Liver (tissue), 7 donors: ENCODE measurements at regions not wholly inside any gene's neighbourhood (a gene's known extent, or its start where the extent isn't known, plus 50 kb on each side); places are given as distances from the start of the nearest gene placed in this dataset.
"Not testable (repeated sequence)": the region's sequence is repeated elsewhere in the genome, so short reads cannot be mapped to it uniquely, and the experiment has no call there.

Source experiments
- DNase-seq: peaks from one replicate; pipeline ENCODE4 v3.0.0-alpha.2; 2017; ENCODE audit warnings: low spot score
- H3K27ac ChIP-seq, 2 donors: one replicate each; pipeline ENCODE4 v1.7.0; 2013; ENCODE audit warnings: inconsistent platforms in 2 of 2, low read length in 2 of 2, control low read depth in 1 of 2, low read depth in 1 of 2, mild to moderate bottlenecking in 1 of 2
- H3K27me3 ChIP-seq, 4 donors: one replicate each; pipeline versions ENCODE4 v1.6.1 to v1.7.0; 2013; ENCODE audit warnings: low read length in 3 of 4, inconsistent platforms in 1 of 4, mild to moderate bottlenecking in 1 of 4, moderate library complexity in 1 of 4; ENCODE audit not compliant: control insufficient read depth in 4 of 4, insufficient read depth in 4 of 4
- H3K36me3 ChIP-seq, 4 donors: one replicate each; pipeline versions ENCODE4 v1.6.1 to v1.7.0; 2013; ENCODE audit warnings: low read length in 3 of 4, mild to moderate bottlenecking in 3 of 4, low read depth in 1 of 4, moderate library complexity in 1 of 4; ENCODE audit not compliant: control insufficient read depth in 4 of 4, insufficient read depth in 3 of 4
- H3K4me1 ChIP-seq, 4 donors: one replicate each; pipeline versions ENCODE4 v1.6.1 to v1.7.0; 2013; ENCODE audit warnings: low read length in 3 of 4, mild to moderate bottlenecking in 3 of 4, moderate library complexity in 1 of 4; ENCODE audit not compliant: control insufficient read depth in 4 of 4, insufficient read depth in 4 of 4
- H3K4me3 ChIP-seq, 3 donors: one replicate each; pipeline versions ENCODE4 v1.6.1 to v1.7.0; 2013; ENCODE audit warnings: low read length in 3 of 3, control low read depth in 1 of 3, low read depth in 1 of 3, mild to moderate bottlenecking in 1 of 3
- H3K9ac ChIP-seq, 2 donors: one replicate each; pipeline ENCODE4 v1.7.0; 2013; ENCODE audit warnings: low read length in 2 of 2, mild to moderate bottlenecking in 2 of 2, moderate library complexity in 2 of 2, control low read depth in 1 of 2, low read depth in 1 of 2
- H3K9me3 ChIP-seq, 4 donors: one replicate each; pipeline versions ENCODE4 v1.6.1 to v1.7.0; 2013; ENCODE audit warnings: low read length in 3 of 4; ENCODE audit not compliant: control insufficient read depth in 4 of 4
- ATF3 ChIP-seq: IDR thresholded peaks from 2 replicates; pipeline ENCODE4 v1.6.1; 2016; ENCODE audit warnings: antibody characterized with exemption
- EGR1 ChIP-seq, 2 donors: IDR thresholded peaks; 2 replicates each; pipeline ENCODE4 v1.6.1; 2016 to 2018; ENCODE audit warnings: antibody characterized with exemption in 2 of 2, low read depth in 2 of 2
- FOXA1 ChIP-seq: IDR thresholded peaks from 2 replicates; pipeline ENCODE4 v1.6.1; 2016; ENCODE audit warnings: antibody characterized with exemption
- FOXA2 ChIP-seq: IDR thresholded peaks from 2 replicates; pipeline ENCODE4 v1.6.1; 2016; ENCODE audit warnings: antibody characterized with exemption
- GABPA ChIP-seq, 2 donors: IDR thresholded peaks in 1 of 2; conservative IDR thresholded peaks in 1 of 2; 2 replicates each; pipeline ENCODE4 v1.6.1; 2016; ENCODE audit warnings: antibody characterized with exemption in 2 of 2, mild to moderate bottlenecking in 1 of 2, moderate library complexity in 1 of 2
- HNF4A ChIP-seq, 2 donors: conservative IDR thresholded peaks; 2 replicates each; pipeline ENCODE4 v1.6.1; 2016; ENCODE audit warnings: antibody characterized with exemption in 2 of 2, mild to moderate bottlenecking in 2 of 2
- HNF4G ChIP-seq: IDR thresholded peaks from 2 replicates; pipeline ENCODE4 v1.6.1; 2016; ENCODE audit warnings: antibody characterized with exemption
- JUND ChIP-seq, 2 donors: IDR thresholded peaks; 2 replicates each; pipeline ENCODE4 v1.6.1; 2016; ENCODE audit warnings: antibody characterized with exemption in 2 of 2
- NR2F2 ChIP-seq: IDR thresholded peaks from 2 replicates; pipeline ENCODE4 v1.6.1; 2016; ENCODE audit warnings: antibody characterized with exemption
- RAD21 ChIP-seq, 2 donors: IDR thresholded peaks; 2 replicates each; pipeline ENCODE4 v1.6.1; 2016; ENCODE audit warnings: antibody characterized with exemption in 2 of 2, mild to moderate bottlenecking in 2 of 2
- RXRA ChIP-seq, 2 donors: IDR thresholded peaks; 2 replicates each; pipeline ENCODE4 v1.6.1; 2017 to 2018; ENCODE audit warnings: antibody characterized with exemption in 2 of 2, mild to moderate bottlenecking in 1 of 2
- SP1 ChIP-seq: IDR thresholded peaks from 2 replicates; pipeline ENCODE4 v1.6.1; 2018; ENCODE audit warnings: antibody characterized with exemption, mild to moderate bottlenecking
- WGBS: extraction: QIAGEN DNeasy Blood & Tissue Kit; methylation state at CpG from one replicate; pipeline ENCODE4 v1.1.7; 2013; 5-methylcytosine and 5-hydroxymethylcytosine counted together
- TF ChIP-seq, protein P1 (sequence below): IDR thresholded peaks from 2 replicates; pipeline ENCODE4 v1.6.1; 2016; ENCODE audit warnings: antibody characterized with exemption
- TF ChIP-seq, protein P2 (sequence below): IDR thresholded peaks from 2 replicates; pipeline ENCODE4 v1.6.1; 2016; ENCODE audit warnings: antibody characterized with exemption
- donor health status: healthy.
- donor health status: healthy.
- donor health status: healthy.
- donor health status: healthy.

DNA sequence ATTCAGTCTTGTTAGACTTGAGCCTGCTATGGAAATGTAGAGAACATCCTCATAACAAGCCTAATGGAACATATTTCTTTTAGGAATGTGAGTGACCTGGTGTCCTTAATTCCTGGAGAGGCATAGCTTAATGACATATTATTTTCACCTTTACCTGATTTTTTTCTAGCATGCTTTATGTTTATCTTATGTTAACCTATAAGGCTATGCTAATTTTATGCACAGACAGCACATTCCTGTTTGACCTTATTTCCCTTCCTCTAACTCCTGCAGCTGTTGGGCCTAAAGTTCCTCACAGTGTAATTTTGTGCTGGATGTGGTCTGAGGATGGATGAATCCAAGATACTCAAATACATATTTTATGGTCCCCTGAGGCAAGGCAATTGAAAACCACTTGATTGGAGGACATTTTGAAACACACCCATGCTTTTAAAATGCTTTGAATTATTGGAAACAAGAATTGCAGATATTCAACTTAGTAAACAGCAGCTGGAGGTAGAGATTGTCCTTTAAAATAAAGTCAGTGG lies 111.5 kb downstream of the LARP7 start:
- H3K9me3 ChIP-seq = no peaks in the 10 kb centered on the region
- H3K4me3 ChIP-seq = no peak overlapping the region
- no peak overlapping the region for H3K9ac ChIP-seq
- DNase-seq = no peak
- no peaks in the 10 kb centered on the region for H3K36me3 ChIP-seq
- peaks cover 0 to 1% (median 0%) of the 10 kb centered on the region in 4 donors for H3K4me1 ChIP-seq
- TF ChIP-seq NR2F2 = no peak
- peaks cover 0 to 3% (median 1%) of the 10 kb centered on the region in 4 donors for H3K27me3 ChIP-seq
- H3K27ac ChIP-seq = no peak overlapping the region

GRCh38 chr4:112750749-112751148 lies 113.8 kb downstream of the LARP7 start:
- not testable (repeated sequence) for H3K27me3 ChIP-seq, H3K9ac ChIP-seq, H3K4me1 ChIP-seq, DNase-seq, H3K4me3 ChIP-seq, H3K36me3 ChIP-seq, H3K9me3 ChIP-seq, H3K27ac ChIP-seq
- 84% methylated on average over 7 of the region's 7 CpGs for WGBS

DNA sequence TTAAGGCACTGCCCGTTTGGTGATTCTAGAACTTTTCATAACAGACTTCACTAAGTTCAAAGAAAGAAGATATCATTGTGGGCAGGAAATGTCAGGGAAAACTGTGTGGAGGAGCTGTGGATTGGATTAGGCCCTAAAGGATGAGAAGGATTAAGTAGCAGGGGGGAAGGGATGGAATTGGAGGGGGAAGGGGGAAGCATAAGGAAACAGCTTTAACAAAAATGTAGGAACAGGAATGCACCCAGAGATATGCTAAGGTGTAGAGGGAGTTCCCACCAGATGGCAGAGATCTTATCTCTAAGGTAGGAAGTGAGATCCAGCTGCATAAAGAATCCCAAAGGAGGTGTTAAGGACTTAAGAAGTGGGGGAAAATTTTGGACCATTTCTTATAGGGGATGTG lies 114.5 kb downstream of the LARP7 start:
- no peak for DNase-seq
- TF ChIP-seq, protein P1, sequence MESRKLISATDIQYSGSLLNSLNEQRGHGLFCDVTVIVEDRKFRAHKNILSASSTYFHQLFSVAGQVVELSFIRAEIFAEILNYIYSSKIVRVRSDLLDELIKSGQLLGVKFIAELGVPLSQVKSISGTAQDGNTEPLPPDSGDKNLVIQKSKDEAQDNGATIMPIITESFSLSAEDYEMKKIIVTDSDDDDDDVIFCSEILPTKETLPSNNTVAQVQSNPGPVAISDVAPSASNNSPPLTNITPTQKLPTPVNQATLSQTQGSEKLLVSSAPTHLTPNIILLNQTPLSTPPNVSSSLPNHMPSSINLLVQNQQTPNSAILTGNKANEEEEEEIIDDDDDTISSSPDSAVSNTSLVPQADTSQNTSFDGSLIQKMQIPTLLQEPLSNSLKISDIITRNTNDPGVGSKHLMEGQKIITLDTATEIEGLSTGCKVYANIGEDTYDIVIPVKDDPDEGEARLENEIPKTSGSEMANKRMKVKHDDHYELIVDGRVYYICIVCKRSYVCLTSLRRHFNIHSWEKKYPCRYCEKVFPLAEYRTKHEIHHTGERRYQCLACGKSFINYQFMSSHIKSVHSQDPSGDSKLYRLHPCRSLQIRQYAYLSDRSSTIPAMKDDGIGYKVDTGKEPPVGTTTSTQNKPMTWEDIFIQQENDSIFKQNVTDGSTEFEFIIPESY = no peak
- TF ChIP-seq NR2F2 (no peak), FOXA2 (no peak), SP1 (no peak), RAD21 (IDR thresholded peaks at IDR 0.05) (no peak), EGR1 (IDR thresholded peaks at IDR 0.05; ENCODE audit: low read depth in 2 of 2) (no peak), FOXA1 (no peak)
- TF ChIP-seq, protein P2, sequence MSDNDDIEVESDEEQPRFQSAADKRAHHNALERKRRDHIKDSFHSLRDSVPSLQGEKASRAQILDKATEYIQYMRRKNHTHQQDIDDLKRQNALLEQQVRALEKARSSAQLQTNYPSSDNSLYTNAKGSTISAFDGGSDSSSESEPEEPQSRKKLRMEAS = no peak
- WGBS = 68% methylated on average over 1 of the region's 1 CpG
- H3K4me1 ChIP-seq = peaks cover 0 to 1% (median 0%) of the 10 kb centered on the region in 4 donors
- no peaks in the 10 kb centered on the region for H3K36me3 ChIP-seq
- no peak overlapping the region for H3K4me3 ChIP-seq
- no peak overlapping the region for H3K27ac ChIP-seq
- peaks cover 0 to 3% (median 1%) of the 10 kb centered on the region in 4 donors for H3K27me3 ChIP-seq
- no peaks in the 10 kb centered on the region for H3K9me3 ChIP-seq
- H3K9ac ChIP-seq = no peak overlapping the region

DNA sequence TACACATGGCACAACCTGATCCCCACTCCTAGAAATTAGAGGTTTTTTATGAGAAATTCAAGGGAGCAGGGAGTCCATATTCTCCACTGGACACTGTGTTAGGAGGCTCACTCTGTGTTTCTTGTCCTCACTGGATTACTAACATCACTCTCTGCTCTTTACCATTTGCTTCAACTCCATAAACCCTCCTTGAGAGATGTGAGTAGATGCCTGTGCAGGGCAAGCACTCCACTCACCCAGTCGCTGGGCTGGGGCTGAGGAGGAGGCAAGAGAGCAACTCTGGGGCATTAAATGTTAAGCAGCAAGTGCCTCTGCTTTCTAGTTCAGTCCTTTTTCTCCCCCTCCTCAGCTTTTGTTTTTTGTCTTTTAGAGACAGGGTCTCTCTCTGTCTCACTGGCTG lies 115.1 kb downstream of the LARP7 start:
- DNase-seq = no peak
- Histone ChIP-seq H3K27me3 (peaks cover 0 to 3% (median 1%) of the 10 kb centered on the region in 4 donors), H3K9ac (no peak overlapping the region), H3K4me1 (peaks cover 0 to 1% (median 0%) of the 10 kb centered on the region in 4 donors), H3K27ac (no peak overlapping the region), H3K9me3 (no peaks in the 10 kb centered on the region), H3K4me3 (no peak overlapping the region), H3K36me3 (no peaks in the 10 kb centered on the region)
- TF ChIP-seq JUND (IDR thresholded peaks at IDR 0.05) (no peak), RXRA (IDR thresholded peaks at IDR 0.05) (no peak), SP1 (no peak), HNF4G (no peak), NR2F2 (no peak), EGR1 (IDR thresholded peaks at IDR 0.05; ENCODE audit: low read depth in 2 of 2) (no peak), RAD21 (IDR thresholded peaks at IDR 0.05) (no peak), HNF4A (conservative IDR thresholded peaks at IDR 0.05) (no peak), ATF3 (no peak), GABPA (IDR thresholded peaks at IDR 0.05 in 1 of 2, conservative IDR thresholded peaks at IDR 0.05 in 1 of 2) (no peak), FOXA1 (no peak)
- TF ChIP-seq, protein P2 = no peak
- 59% methylated on average over 1 of the region's 1 CpG for WGBS
